Endodermal cell (in vitro differentiated cells): ENCODE measurements at regions not wholly inside any gene's neighbourhood (a gene's known extent, or its start where the extent isn't known, plus 50 kb on each side); places are given as distances from the start of the nearest gene placed in this dataset.

Experiments
- DNase-seq: peaks from one replicate; pipeline ENCODE4 v3.0.0-alpha.2; 2017
- H3K27ac ChIP-seq: 2 replicates; pipeline ENCODE4 v1.5.1; 2013; ENCODE audit warnings: mild to moderate bottlenecking, low read depth, low read length, moderate library complexity
- H3K27me3 ChIP-seq: 2 replicates; pipeline ENCODE4 v1.6.1; 2013; ENCODE audit warnings: mild to moderate bottlenecking, low read length, moderate library complexity; ENCODE audit not compliant: insufficient read depth, control insufficient read depth, poor library complexity, severe bottlenecking
- H3K36me3 ChIP-seq: 2 replicates; pipeline ENCODE4 v1.7.0; 2013; ENCODE audit warnings: mild to moderate bottlenecking, low read length, moderate library complexity; ENCODE audit not compliant: control insufficient read depth, insufficient read depth
- H3K4me1 ChIP-seq: one replicate; pipeline ENCODE4 v1.7.0; 2013; ENCODE audit warnings: low read length; ENCODE audit not compliant: control insufficient read depth, insufficient read depth
- H3K4me3 ChIP-seq: 2 replicates; pipeline ENCODE4 v1.5.1; 2013; ENCODE audit warnings: mild to moderate bottlenecking, low read length, moderate library complexity
- H3K9ac ChIP-seq: 2 replicates; pipeline ENCODE4 v1.6.1; 2013; ENCODE audit warnings: mild to moderate bottlenecking, low read length, moderate library complexity; ENCODE audit not compliant: poor library complexity, severe bottlenecking; ENCODE audit errors: extremely low read depth
- H3K9me3 ChIP-seq: 2 replicates; pipeline ENCODE4 v1.6.1; 2013; ENCODE audit warnings: mild to moderate bottlenecking, low read length, moderate library complexity; ENCODE audit not compliant: control insufficient read depth
- H3K27ac Mint-ChIP-seq: 2 replicates; pipeline ENCODE4 v1.8.0; 2020; ENCODE audit warnings: mixed read lengths
- H3K27me3 Mint-ChIP-seq: 2 replicates; pipeline ENCODE4 v1.8.0; 2021; ENCODE audit warnings: mild to moderate bottlenecking, mixed read lengths; ENCODE audit not compliant: insufficient read depth
- H3K36me3 Mint-ChIP-seq: 2 replicates; pipeline ENCODE4 v1.8.0; 2020; ENCODE audit warnings: low read depth, mixed read lengths
- H3K4me1 Mint-ChIP-seq: 2 replicates; pipeline ENCODE4 v1.8.0; 2020; ENCODE audit warnings: mixed read lengths
- H3K4me3 Mint-ChIP-seq: 2 replicates; pipeline ENCODE4 v1.8.0; 2020; ENCODE audit warnings: mild to moderate bottlenecking, moderate library complexity, mixed read lengths
- H3K9me3 Mint-ChIP-seq: 2 replicates; pipeline ENCODE4 v1.8.0; 2020; ENCODE audit warnings: mild to moderate bottlenecking, mixed read lengths
- CTCF ChIP-seq: fragments of 200-600 bp; sonication (generic); conservative IDR thresholded peaks from 2 replicates; pipeline ENCODE4 v1.5.0; 2021; ENCODE audit warnings: antibody characterized with exemption, mild to moderate bottlenecking
- WGBS, 2 experiments: methylation state at CpG; one replicate each; pipeline versions ENCODE4 v1.1.5 to v1.1.7; 2013; ENCODE audit warnings: missing lambda C conversion rate in 2 of 2, mixed read lengths in 1 of 2; ENCODE audit not compliant: insufficient coverage in 1 of 2, insufficient read length in 1 of 2; 5-methylcytosine and 5-hydroxymethylcytosine counted together

- Mint-ChIP-seq H3K9me3 (no peaks in the 10 kb centered on the region), H3K27ac (peak overlapping the region; percentile 63), H3K36me3 (peaks cover 22% of the 10 kb centered on the region), H3K4me1 (peaks cover 53% of the 10 kb centered on the region), H3K4me3 (no peak overlapping the region), H3K27me3 (no peaks in the 10 kb centered on the region)
- DNase-seq: no peak
- no peaks in the 10 kb centered on the region for H3K27me3 ChIP-seq
- TF ChIP-seq CTCF: no peak
- H3K9me3 ChIP-seq: no peaks in the 10 kb centered on the region
- 61 to 87% methylated on average over 3 to 6 of the region's 6 CpGs for WGBS, 2 experiments
- H3K27ac ChIP-seq: no peak overlapping the region
- H3K4me3 ChIP-seq: no peak overlapping the region
- H3K4me1 ChIP-seq: peaks cover 2% of the 10 kb centered on the region
- H3K9ac ChIP-seq: no peak overlapping the region
- peaks cover 21% of the 10 kb centered on the region for H3K36me3 ChIP-seq
These were observed 1105.1 kb downstream of the OLFM4 start for GRCh38 chr13:54133746-54134145.

GRCh38 chr13:54144828-54145227 is 1116.2 kb downstream of the OLFM4 start:
- Histone ChIP-seq H3K9ac (no peak overlapping the region), H3K4me1 (no peaks in the 10 kb centered on the region), H3K36me3 (no peaks in the 10 kb centered on the region), H3K9me3 (no peaks in the 10 kb centered on the region), H3K4me3 (no peak overlapping the region), H3K27me3 (no peaks in the 10 kb centered on the region), H3K27ac (no peak overlapping the region)
- Mint-ChIP-seq H3K27ac (no peak overlapping the region), H3K9me3 (no peaks in the 10 kb centered on the region), H3K27me3 (no peaks in the 10 kb centered on the region), H3K4me1 (peaks cover 6% of the 10 kb centered on the region), H3K4me3 (no peak overlapping the region), H3K36me3 (no peaks in the 10 kb centered on the region)
- 60 to 77% methylated on average over 3 of the region's 3 CpGs for WGBS, 2 experiments
- no peak for DNase-seq
- TF ChIP-seq CTCF: no peak

GRCh38 chr13:54150851-54151250 is 1122.2 kb downstream of the OLFM4 start:
- H3K27ac ChIP-seq: no peak overlapping the region
- Mint-ChIP-seq H3K36me3 (no peaks in the 10 kb centered on the region), H3K4me3 (no peak overlapping the region), H3K9me3 (no peaks in the 10 kb centered on the region), H3K27me3 (no peaks in the 10 kb centered on the region), H3K27ac (no peak overlapping the region), H3K4me1 (peaks cover 5% of the 10 kb centered on the region)
- WGBS, 2 experiments: 91% methylated on average over 3 of the region's 3 CpGs; no CpG with 5 or more reads in 1 of the 2 experiments
- no peak overlapping the region for H3K9ac ChIP-seq
- TF ChIP-seq CTCF: no peak
- no peaks in the 10 kb centered on the region for H3K4me1 ChIP-seq
- no peaks in the 10 kb centered on the region for H3K27me3 ChIP-seq
- H3K4me3 ChIP-seq: no peak overlapping the region
- H3K36me3 ChIP-seq: no peaks in the 10 kb centered on the region
- no peak for DNase-seq
- H3K9me3 ChIP-seq: no peaks in the 10 kb centered on the region
